NB4 (cell line): ENCODE measurements at regions not wholly inside any gene's neighbourhood (a gene's known extent, or its start where the extent isn't known, plus 50 kb on each side); places are given as distances from the start of the nearest gene placed in this dataset.

ENCODE experiments used
- MYC ChIP-seq: IDR thresholded peaks from 2 replicates; pipeline ENCODE4 v1.6.1; 2011; ENCODE audit warnings: low read depth, low read length
- POLR2A ChIP-seq: IDR thresholded peaks from 2 replicates; pipeline ENCODE4 v1.6.1; 2011; ENCODE audit warnings: mild to moderate bottlenecking; ENCODE audit not compliant: insufficient read length; ENCODE audit errors: extremely low read depth
- TF ChIP-seq, protein P1 (sequence below): IDR thresholded peaks from one replicate; pipeline ENCODE4 v1.5.1; 2012; ENCODE audit warnings: low read depth, low read length
- TF ChIP-seq, protein P2 (sequence below): IDR thresholded peaks from 2 replicates; pipeline ENCODE4 v1.6.1; 2011; ENCODE audit warnings: low read depth, low read length

DNA sequence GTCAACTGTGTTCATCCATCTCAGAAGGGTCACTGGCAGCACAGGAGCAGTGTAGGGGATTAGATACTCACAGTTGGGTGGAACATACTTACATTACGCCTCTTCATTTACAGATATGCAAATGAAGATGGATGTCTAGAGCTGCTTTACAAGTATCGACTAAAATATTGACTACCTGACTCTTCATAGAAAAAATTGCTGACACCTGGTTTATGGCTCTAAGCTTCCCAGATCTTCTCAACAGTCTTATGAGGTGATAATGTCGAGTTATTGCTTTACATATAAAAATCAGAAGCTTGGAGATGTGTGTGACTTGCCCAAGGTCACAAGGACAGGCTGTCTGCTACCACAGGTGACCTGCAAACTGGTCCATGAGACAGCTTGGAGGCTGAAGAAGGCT, 677.2 kb downstream of the TYW1 start:
- TF ChIP-seq, protein P1, sequence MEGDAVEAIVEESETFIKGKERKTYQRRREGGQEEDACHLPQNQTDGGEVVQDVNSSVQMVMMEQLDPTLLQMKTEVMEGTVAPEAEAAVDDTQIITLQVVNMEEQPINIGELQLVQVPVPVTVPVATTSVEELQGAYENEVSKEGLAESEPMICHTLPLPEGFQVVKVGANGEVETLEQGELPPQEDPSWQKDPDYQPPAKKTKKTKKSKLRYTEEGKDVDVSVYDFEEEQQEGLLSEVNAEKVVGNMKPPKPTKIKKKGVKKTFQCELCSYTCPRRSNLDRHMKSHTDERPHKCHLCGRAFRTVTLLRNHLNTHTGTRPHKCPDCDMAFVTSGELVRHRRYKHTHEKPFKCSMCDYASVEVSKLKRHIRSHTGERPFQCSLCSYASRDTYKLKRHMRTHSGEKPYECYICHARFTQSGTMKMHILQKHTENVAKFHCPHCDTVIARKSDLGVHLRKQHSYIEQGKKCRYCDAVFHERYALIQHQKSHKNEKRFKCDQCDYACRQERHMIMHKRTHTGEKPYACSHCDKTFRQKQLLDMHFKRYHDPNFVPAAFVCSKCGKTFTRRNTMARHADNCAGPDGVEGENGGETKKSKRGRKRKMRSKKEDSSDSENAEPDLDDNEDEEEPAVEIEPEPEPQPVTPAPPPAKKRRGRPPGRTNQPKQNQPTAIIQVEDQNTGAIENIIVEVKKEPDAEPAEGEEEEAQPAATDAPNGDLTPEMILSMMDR = no peak
- TF ChIP-seq POLR2A (no peak), MYC (no peak)
- TF ChIP-seq, protein P2, sequence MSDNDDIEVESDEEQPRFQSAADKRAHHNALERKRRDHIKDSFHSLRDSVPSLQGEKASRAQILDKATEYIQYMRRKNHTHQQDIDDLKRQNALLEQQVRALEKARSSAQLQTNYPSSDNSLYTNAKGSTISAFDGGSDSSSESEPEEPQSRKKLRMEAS = no peak
